Left ventricle myocardium superior (tissue), 1 donor: ENCODE measurements at regions not wholly inside any gene's neighbourhood (a gene's known extent, or its start where the extent isn't known, plus 50 kb on each side); places are given as distances from the start of the nearest gene placed in this dataset.
"Not testable (repeated sequence)": the region's sequence is repeated elsewhere in the genome, so short reads cannot be mapped to it uniquely, and the experiment has no call there.

Source experiments
- ATAC-seq: fragments of 200-7000 bp; cut with Tn5 transposase; one replicate; pipeline ENCODE4 v1.9.1; 2020; ENCODE audit warnings: mild to moderate bottlenecking, moderate library complexity
- DNase-seq: peaks from one replicate; pipeline ENCODE4 v3.0.0-alpha.2; 2020
- intact Hi-C: fragments of 100-400 bp; cut with micrococcal nuclease; formaldehyde crosslinking; loops from one replicate; pipeline ENCODE4 v1.11.0; 2022
- donor health status: DM: no; HTN: yes; CAD: no; lungs with severe emphysema.

DNA sequence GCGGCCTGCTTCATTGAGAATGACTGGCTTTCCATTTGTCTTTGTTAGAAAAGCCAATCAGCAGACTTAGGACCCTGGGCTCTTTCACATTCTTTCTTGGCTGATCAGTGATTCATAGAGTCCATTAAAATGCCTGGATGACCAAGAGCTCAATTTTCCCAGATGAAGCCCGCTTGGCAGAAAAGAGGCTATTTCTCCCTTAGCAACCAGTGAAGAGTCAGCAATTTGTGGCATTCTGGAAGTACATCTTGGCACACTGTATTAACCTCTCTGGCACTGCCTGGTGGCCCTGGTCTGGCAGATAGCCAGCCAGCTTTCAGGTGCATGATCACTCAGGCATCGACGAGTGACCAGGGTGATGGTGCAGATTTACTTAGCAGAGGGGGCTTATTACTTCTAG is 145.7 kb upstream of the PLAAT1 start:
- DNase-seq (no peak), ATAC-seq (no peak)
- intact Hi-C loops = no loop called here

DNA sequence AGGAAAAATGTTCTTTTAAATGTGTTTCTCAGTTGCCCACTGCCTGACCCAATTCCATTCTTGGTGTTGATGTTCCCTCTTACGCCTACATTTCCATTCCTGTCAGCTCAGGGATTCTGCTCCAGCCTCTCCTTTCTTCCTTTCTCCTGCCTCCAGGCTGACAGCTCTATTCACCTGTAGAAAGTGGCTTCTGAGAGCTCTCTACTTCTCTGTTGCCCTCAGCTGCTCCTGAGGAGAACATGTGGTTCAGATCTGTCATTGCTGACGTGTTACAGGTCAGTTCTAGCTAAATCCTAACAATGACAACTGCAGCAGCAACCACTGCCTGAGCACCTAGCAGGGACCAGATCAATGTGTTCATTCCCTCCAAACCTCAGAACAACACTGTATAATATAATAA is 144.9 kb upstream of the PLAAT1 start:
- ATAC-seq = no peak
- intact Hi-C loops = no loop called here
- no peak for DNase-seq

DNA sequence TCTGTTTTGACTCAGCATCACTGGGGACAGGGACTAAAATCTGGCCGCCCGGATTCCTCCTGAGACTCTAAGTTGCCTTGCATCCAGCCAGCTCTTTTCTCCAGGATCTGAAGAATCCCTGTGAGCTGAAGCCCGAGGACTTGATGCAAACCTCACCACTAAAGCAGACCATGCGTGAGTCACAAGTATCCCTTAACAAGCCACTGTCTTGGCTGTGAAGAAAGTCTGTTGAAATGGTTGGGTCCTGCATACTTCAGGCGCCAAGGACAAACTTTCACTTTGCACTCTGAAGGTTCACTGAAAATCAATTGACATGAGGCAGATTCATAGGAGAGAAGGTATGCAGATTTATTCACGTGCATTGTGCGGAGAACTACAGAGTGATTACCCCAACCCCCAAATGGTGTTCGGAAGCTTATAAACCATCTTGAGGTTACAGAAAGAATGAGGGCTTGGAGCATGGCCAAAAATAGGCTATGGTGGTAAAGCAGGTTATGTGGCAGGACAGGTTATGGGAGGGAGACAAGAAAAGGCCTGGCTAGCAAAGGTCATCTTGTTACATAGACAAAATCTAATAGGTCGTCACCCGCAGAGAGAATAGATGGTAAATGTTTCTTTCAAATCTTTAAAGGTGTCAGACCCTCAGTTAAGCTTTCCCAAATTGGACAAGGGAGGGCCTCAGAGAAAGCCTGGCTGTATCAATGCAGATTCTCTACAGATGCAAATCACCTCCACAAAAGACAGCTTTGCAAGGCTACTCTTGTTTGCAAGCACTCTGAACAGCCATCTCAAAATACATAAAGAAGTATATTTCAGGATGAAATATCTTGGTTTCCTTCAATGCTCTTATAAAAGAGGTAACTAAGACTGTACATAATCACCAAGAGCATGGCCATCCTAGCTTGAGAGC is 126.3 kb upstream of the PLAAT1 start:
- ATAC-seq (no peak), DNase-seq (no peak)
- intact Hi-C loops = no loop called here

DNA sequence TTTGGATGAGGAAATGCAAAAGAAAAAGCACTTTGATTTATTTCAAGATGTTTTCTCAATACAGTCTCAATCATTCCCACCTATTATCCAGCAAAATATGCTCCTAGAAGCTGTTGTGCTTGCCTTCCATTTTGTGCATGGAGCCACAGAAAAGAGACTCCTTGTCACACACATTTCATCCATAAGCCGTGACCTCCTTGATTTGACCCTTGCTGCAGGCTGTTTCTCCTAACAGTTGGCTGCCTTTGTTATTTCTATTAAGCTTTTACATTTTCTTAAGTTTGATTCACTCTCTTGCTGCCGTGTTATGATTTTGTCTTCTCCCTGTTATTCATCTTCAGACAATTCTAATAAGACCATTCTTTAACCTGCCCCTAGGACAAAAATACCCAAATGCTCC is 124.2 kb upstream of the PLAAT1 start:
- intact Hi-C loops = no loop called here
- no peak for ATAC-seq

DNA sequence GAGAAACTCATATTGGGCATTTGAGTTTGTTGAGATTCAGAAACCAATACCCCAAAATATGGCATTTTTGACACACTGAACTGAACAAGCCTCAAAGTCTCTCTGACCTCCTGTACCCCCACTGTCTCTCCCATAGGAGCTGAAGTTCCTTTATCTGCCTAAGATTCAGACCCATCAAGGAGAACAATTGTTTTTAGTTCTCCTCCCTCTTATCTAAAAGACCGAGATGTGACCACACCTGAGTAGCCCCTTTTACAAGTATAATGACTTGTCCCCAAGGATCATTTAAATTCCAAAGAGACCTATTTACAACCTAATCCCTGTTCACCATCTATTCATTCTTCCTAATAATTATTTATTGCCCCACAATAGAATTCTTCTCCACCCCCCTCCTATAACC is 122.1 kb upstream of the PLAAT1 start:
- ATAC-seq = no peak
- intact Hi-C loops = no loop called here

More for the DNA sequence above, 124.2 kb upstream of the PLAAT1 start:
- no peak for DNase-seq

DNA sequence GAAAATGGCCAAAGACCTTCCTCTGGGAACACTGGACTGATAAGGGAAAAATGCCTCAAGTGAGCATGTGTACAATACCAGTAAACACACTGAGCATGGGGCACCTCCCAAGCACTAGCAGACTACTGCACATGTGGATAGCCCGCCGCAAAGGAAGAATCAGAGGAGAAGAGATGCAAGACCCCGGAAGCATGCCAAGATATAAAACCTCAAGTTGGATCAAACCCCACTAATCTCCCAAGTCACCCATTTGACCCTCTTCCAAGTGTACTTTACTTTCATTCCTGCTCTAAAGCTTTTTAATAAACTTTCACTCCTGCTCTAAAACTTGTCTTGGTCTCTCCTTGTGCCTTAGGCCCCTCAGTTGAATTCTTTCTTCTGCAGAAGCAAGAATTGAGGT is 121.1 kb upstream of the PLAAT1 start:
- intact Hi-C loops = no loop called here
- DNase-seq (no peak), ATAC-seq (no peak)

More for the DNA sequence above, 122.1 kb upstream of the PLAAT1 start:
- no peak for DNase-seq

DNA sequence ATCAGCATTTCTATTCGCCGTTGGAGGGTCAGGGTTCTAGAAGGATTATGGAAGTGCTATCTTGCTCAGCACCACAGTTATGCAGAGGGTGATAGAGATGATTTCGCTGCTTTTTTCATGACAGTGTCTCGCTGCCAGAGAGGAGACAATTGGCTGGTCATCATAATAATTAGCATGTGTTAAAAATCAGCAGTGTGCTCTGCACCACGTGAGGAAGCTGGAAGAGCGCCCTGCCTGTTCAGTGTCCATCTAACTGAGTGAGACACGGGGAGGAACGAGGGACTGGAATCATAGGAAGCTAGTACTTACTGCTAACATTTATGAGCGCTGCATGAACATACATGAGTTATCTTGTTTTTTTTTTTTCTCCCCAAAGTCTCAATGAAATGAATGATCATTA is 116.2 kb upstream of the PLAAT1 start:
- intact Hi-C loops = no loop called here
- DNase-seq (no peak), ATAC-seq (no peak)

DNA sequence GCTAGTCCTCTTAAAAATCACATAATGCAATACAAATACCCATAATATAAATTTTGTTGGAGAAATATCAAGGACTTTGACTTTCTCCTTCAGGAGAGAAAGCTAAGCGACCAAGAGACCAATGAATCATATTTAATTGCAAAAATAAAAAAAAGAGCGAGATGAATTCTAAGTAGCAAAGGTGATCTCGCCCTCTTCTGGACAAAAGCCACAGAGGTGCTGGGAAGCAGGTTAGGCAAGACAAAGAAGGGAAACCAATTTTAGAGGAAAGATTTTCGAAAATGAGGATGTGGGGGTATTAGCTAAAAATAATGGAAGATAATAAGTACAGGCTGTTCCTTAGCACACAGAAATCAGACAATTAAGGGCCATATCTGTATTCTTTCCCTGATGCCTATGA is 111.4 kb upstream of the PLAAT1 start:
- no peak for DNase-seq
- intact Hi-C loops = no loop called here
- no peak for ATAC-seq

DNA sequence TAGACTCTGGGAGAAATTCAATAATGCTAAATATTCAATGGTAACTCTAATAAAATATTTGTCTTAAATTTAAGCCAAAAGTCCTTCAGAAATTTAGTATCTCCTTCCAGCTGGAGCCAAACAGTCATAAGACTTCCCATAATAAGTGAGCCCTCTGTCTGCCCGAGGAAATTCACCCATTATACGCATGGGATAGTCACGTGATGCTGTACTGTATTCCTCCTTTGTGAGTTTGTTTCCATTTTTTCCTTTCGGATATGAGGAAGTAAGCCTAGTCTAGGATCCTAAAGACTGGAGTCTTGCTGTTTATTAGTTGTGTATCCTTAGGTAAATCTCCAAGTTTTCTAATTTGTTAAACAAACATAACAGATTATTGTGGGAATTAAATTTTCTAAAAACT is 110.4 kb upstream of the PLAAT1 start:
- intact Hi-C loops = no loop called here
- no peak for DNase-seq
- ATAC-seq = no peak

DNA sequence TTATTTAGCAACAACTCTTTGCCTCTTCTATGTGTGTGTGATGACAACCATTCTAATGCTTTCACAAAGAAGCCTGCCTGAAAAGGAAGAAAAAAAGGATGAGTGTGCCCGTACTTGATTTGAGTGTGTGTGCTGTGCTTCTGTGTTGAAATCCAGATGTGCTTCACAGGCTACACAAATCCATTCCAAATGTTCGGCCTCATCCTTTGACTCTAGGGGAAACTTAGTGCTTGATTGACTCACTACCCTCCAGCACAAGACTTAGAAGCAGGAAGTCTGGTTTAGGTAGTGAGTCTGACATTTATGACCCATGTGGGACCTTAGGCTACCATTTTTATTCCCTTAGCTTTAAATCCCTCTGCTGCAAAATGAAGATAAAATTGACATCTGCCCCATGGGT is 108.8 kb upstream of the PLAAT1 start:
- ATAC-seq (no peak), DNase-seq (no peak)
- intact Hi-C loops = no loop called here

DNA sequence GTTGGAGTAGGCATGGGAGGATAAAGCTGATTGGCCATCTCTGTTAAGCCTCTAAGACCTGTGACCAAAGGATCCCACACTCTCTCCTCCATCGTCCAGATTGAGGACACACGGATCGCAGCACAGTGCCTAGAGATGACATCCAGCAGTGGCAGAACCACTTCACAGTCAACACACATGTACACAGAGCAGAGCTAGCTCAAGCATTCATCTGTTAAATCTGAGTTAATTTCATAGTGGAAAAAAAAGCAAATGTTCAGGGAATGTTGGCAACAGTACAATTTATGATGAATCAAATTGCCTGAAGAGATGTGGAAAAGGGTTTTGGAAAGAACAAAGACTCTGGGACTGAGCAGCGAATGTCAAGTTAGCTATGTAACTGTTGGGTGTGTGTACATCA is 108.1 kb upstream of the PLAAT1 start:
- DNase-seq = no peak
- ATAC-seq = no peak
- intact Hi-C loops = no loop called here

DNA sequence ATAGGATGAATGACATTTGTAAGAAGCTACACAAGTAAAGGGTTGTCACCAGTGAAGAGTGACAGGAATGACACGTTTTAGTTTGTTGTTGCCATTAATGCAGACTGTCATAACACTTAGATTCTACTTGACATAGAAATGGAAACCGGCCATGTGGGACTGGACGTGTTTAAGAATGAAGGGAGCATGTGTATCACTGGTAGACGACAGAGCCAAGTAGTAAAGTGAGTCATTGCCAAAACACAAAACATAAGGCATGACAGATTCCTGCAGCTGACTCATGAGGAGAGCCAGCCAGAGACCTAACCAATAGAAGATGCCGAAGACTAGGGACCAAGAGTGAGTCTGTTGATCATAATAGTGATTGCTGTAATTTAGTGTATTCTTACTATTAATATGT is 106.2 kb upstream of the PLAAT1 start:
- DNase-seq (no peak), ATAC-seq (peak; percentile 83)
- intact Hi-C loops = no loop called here

DNA sequence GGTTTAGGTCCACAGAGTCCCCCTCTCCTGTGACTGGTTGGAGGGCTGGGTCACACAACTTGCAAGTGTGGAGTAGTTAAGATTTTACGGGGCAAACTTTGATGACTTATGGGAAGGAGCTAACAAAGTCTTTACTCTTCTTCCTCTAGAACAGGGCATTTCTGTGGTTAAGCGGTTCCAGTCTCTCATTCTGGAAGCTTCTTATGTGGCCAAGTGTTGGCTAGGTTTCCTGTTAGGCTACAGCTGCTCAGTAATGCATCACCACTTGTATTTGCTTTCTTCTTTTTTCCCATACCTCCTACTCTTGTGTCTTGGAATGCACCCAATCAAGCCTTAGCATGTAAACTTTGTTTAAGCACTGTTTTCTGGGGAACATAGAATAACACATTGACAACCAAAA is 100.6 kb upstream of the PLAAT1 start:
- intact Hi-C loops = no loop called here
- ATAC-seq (no peak), DNase-seq (no peak)

DNA sequence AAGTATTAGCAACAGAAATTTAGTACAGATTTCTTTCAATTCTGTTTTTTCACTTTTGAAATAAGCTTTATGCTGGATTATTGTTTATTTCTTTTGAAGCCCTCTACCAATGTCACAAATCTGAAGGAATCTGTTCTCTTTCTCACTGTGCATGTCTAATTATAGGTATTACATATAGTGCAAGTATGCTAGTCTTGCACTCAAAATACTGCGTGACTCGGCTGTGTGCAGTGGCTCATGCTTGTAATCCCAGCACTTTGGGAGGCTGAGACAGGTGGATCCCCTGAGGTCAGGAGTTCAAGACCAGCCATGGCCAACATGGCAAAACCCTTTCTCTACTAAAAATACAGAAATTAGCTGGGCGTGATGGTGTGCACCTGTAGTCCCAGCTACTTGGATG is 95.8 kb upstream of the PLAAT1 start:
- DNase-seq (no peak), ATAC-seq (peak; percentile 48)
- intact Hi-C loops = no loop called here

DNA sequence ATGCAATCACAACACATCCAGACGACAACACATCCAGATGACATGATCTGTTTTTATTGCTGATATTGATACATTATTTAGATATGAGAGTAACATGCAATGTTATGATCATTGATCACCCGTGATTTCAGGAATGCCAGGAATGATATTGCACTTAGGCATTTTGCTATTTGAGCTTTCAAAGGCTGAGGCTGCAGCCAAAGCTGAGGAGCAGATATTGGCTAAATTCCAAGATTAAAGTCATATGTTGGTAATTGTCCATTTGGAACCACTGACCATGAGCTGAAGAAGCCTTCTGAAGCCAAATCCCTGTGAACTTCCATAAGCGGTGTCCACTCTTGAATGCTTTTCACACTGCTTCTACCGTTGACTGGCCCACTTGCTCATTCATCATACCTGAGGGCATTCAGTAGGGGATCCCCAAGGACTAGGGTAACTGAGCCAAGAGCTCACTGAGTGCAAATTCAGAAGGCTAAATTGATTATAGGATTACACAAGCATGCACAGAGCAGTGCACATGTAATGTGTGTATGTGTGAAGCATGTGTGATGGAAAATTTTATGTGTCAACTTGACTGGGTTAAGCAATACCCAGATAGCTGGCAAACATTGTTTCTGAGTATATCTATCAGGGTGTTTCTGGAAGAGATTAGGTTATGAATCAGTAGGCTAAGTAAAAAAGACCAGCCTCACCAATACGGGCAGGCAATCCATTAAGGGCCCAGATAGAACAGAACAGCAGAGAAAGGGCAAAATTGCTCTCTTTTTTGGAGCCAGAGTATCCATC is 92.1 kb upstream of the PLAAT1 start:
- intact Hi-C loops = no loop called here
- no peak for ATAC-seq
- DNase-seq = no peak

DNA sequence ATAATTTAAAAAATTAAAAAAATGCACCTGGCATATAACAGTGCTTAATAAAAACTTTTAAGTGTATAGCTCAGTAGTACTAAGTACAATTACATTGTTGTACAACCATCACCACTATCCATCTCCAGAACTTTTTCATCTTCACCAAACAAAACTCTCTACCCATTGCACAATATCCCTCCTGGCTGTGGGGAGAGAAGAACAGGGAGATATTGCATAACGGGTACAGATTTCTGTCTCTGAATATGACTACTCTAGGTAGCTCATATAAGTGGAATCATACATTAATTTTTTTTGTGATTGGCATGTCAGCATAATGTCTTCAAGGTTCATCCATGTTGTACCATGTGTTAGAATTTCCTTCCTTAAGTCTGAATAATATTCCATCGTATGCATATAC is 91.0 kb upstream of the PLAAT1 start:
- DNase-seq (no peak), ATAC-seq (no peak)
- intact Hi-C loops = no loop called here

DNA sequence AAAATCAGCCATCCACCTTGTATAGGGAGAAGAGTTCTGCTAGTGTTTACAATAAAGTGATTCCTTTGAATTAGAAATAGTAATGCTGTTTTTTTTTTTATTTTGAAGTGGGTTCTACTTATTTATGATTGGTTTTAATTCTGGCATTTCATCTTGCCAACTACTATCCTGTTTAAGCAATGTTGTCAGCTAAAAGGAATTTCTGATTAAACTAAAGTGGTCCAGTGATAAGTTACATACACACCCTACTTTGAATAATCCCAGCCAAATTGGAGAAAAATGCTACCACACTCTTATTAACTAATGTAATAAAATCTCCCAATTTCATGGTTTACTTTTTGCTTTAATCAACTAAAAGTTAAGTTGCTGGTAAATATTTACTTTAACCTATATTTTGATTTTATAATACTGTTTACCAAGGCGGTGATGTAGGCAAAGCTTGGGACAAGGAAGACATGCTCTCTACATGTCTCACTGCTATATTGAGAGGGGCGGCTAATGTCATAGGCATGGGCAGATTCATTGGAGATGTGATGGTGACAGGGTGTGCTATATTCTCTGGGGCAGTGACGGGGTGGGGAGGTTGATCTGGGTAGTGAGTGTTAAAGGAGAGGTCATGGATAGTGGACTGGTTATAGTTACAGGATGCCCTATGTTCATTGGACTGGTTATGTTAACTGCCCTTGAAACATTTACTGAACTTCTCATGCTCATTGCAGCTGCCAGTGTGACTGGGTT is 85.8 kb upstream of the PLAAT1 start:
- DNase-seq, intact Hi-C loops: not testable (repeated sequence)
- ATAC-seq = peak; percentile 86

DNA sequence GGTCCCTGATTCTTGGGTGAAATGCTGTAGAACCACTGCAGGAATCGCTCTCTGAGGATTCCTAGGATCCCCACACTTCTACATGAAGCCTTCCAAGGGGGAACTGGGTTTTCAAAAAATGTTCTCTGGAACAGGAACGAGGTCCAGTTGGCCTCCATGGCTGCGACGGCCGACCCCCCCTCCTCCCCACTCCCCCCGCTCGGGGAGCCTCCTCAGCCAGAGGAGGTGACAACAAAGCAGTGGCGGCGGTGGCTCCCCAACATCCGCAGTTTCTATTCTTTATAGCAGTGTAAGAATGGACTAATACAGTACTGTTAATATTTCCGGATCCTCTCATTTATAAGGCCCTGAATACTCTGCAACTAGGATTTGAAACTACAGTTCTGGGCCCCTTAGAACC is 84.0 kb upstream of the PLAAT1 start:
- no peak for DNase-seq
- no peak for ATAC-seq
- intact Hi-C loops = no loop called here

DNA sequence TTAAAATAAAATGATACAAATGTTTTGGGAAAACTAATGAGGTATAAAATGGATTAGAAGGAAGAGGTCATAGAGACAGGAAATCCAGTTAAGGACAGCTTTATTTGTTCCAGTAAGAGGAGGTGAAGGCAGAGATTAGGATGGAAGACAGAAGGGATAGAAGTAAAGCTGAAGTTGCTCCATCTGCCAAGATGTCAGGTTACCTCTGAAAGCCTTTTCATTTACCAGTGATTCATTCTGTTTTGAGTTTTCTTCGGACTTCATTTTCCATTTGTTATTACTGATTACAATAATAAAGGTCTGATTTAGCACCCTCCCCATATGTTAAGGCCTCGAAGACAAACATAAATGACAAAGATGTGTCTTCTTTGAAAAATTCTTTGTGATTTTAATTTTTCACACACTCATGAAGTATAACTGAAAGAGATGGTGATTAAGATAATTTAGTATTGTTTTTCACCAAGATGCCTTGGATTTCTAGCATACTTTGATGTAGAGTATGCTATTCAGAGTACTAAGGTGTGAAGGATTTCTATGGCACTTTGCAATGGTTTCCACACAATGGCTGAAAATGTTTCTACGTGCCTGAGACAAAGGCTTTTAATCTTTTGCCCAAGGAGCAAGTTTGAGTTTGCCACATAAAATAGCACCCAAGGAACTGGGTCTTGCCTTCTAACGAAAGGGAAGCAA is 75.4 kb upstream of the PLAAT1 start:
- intact Hi-C loops = no loop called here
- DNase-seq (no peak), ATAC-seq (no peak)
